HEK293 (cell line): ENCODE measurements at regions not wholly inside any gene's neighbourhood (a gene's known extent, or its start where the extent isn't known, plus 50 kb on each side); places are given as distances from the start of the nearest gene placed in this dataset.

Experiments
- CTCF ChIA-PET: fragments of 350-600 bp; formaldehyde crosslinking; extraction: SDS; loops from one replicate; lab custom pipeline; 2021; ENCODE audit warnings: antibody characterized with exemption; lab: Yijun Ruan, JAX
- POLR2A ChIA-PET: fragments of 300-600 bp; formaldehyde crosslinking; extraction: SDS; loops from one replicate; lab custom pipeline; 2020; ENCODE audit warnings: antibody characterized with exemption, inconsistent platforms; lab: Yijun Ruan, JAX
- H3K27ac ChIP-seq: fragments of 200-500 bp; sonication (Bioruptor generic); 2 replicates; pipeline ENCODE4 v1.5.1; 2014; ENCODE audit warnings: low read depth, low read length, control low read depth, inconsistent platforms; ENCODE audit errors: extremely low read depth
- H3K36me3 ChIP-seq, 2 experiments: fragments of 200-500 bp in 1 of 2; sonication (Bioruptor generic) in 1 of 2; 1 replicate in 1 of 2; 2 replicates in 1 of 2; pipeline ENCODE4 v1.5.1; 2014 to 2017; ENCODE audit warnings: inconsistent platforms in 2 of 2, low read length in 2 of 2; ENCODE audit not compliant: control insufficient read depth in 2 of 2, insufficient read depth in 1 of 2
- H3K4me1 ChIP-seq: fragments of 200-500 bp; sonication (Bioruptor generic); 2 replicates; pipeline ENCODE4 v1.5.1; 2014; ENCODE audit warnings: mild to moderate bottlenecking, low read length, inconsistent platforms; ENCODE audit not compliant: control insufficient read depth, insufficient read depth
- H3K4me3 ChIP-seq: 2 replicates; pipeline ENCODE4 v1.5.1; 2011; ENCODE audit warnings: low read depth, mild to moderate bottlenecking, control low read depth, low read length, moderate library complexity
- H3K9me3 ChIP-seq: fragments of 200-500 bp; sonication (Bioruptor generic); 2 replicates; pipeline ENCODE4 v1.5.1; 2014; ENCODE audit warnings: low read depth, low read length, inconsistent platforms; ENCODE audit not compliant: control insufficient read depth, insufficient read depth
- KLF8 ChIP-seq: fragments of 450-650 bp; formaldehyde crosslinking; IDR thresholded peaks from 2 replicates; pipeline ENCODE4 v1.5.1; 2016; ENCODE audit warnings: missing biosample characterization, missing genetic modification characterization
- KLF9 ChIP-seq: fragments of 450-650 bp; formaldehyde crosslinking; IDR thresholded peaks from 2 replicates; pipeline ENCODE4 v1.5.1; 2016; ENCODE audit warnings: missing biosample characterization, missing genetic modification characterization, low read depth
- REPIN1 ChIP-seq: fragments of 450-650 bp; formaldehyde crosslinking; IDR thresholded peaks from 2 replicates; pipeline ENCODE4 v1.5.1; 2017; ENCODE audit warnings: missing biosample characterization, missing genetic modification characterization, low read depth
- SP3 ChIP-seq: fragments of 450-650 bp; formaldehyde crosslinking; IDR thresholded peaks from 2 replicates; pipeline ENCODE4 v1.5.1; 2016; ENCODE audit warnings: missing biosample characterization, missing genetic modification characterization
- SP7 ChIP-seq: fragments of 450-650 bp; formaldehyde crosslinking; IDR thresholded peaks from 2 replicates; pipeline ENCODE4 v1.5.1; 2016; ENCODE audit warnings: missing biosample characterization, missing genetic modification characterization
- WT1 ChIP-seq: fragments of 450-650 bp; formaldehyde crosslinking; IDR thresholded peaks from 2 replicates; pipeline ENCODE4 v1.5.1; 2016; ENCODE audit warnings: missing biosample characterization, missing genetic modification characterization
- YY1 ChIP-seq: fragments of 450-650 bp; formaldehyde crosslinking; IDR thresholded peaks from 2 replicates; pipeline ENCODE4 v1.5.1; 2018; ENCODE audit warnings: missing biosample characterization, missing genetic modification characterization
- ZBTB17 ChIP-seq: fragments of 450-650 bp; formaldehyde crosslinking; IDR thresholded peaks from 2 replicates; pipeline ENCODE4 v1.5.1; 2016; ENCODE audit warnings: missing biosample characterization, missing genetic modification characterization
- ZEB2 ChIP-seq: fragments of 450-650 bp; formaldehyde crosslinking; IDR thresholded peaks from 2 replicates; pipeline ENCODE4 v1.5.1; 2016; ENCODE audit warnings: missing biosample characterization, missing genetic modification characterization
- ZFP37 ChIP-seq: fragments of 450-650 bp; formaldehyde crosslinking; IDR thresholded peaks from 2 replicates; pipeline ENCODE4 v1.5.1; 2016; ENCODE audit warnings: missing biosample characterization, missing genetic modification characterization
- ZNF10 ChIP-seq: fragments of 450-650 bp; formaldehyde crosslinking; IDR thresholded peaks from 2 replicates; pipeline ENCODE4 v1.5.1; 2017; ENCODE audit warnings: missing biosample characterization, missing genetic modification characterization
- ZNF133 ChIP-seq: fragments of 450-650 bp; formaldehyde crosslinking; IDR thresholded peaks from 2 replicates; pipeline ENCODE4 v1.5.1; 2016; ENCODE audit warnings: missing biosample characterization, missing genetic modification characterization
- ZNF138 ChIP-seq: fragments of 450-650 bp; formaldehyde crosslinking; IDR thresholded peaks from 2 replicates; pipeline ENCODE4 v1.5.1; 2016; ENCODE audit warnings: missing biosample characterization, missing genetic modification characterization, borderline replicate concordance
- ZNF223 ChIP-seq: fragments of 450-650 bp; formaldehyde crosslinking; IDR thresholded peaks from 2 replicates; pipeline ENCODE4 v1.5.1; 2016; ENCODE audit warnings: missing biosample characterization, missing genetic modification characterization
- ZNF776 ChIP-seq: fragments of 450-650 bp; formaldehyde crosslinking; IDR thresholded peaks from 2 replicates; pipeline ENCODE4 v1.5.0; 2017; ENCODE audit warnings: missing biosample characterization, missing genetic modification characterization, borderline replicate concordance
- TF ChIP-seq, protein P1 (sequence below): fragments of 450-650 bp; formaldehyde crosslinking; IDR thresholded peaks from 2 replicates; pipeline ENCODE4 v1.5.1; 2017; ENCODE audit warnings: missing biosample characterization, missing genetic modification characterization
- TF ChIP-seq, protein P2 (sequence below): fragments of 450-650 bp; formaldehyde crosslinking; IDR thresholded peaks from 2 replicates; pipeline ENCODE4 v1.5.1; 2017; ENCODE audit warnings: missing biosample characterization, missing genetic modification characterization
- TF ChIP-seq, protein P3 (sequence below): fragments of 450-650 bp; formaldehyde crosslinking; IDR thresholded peaks from 2 replicates; pipeline ENCODE4 v1.5.1; 2017; ENCODE audit warnings: missing biosample characterization, missing genetic modification characterization
- TF ChIP-seq, protein P4 (sequence below): fragments of 450-650 bp; formaldehyde crosslinking; IDR thresholded peaks from 2 replicates; pipeline ENCODE4 v1.5.1; 2016; ENCODE audit warnings: missing biosample characterization, missing genetic modification characterization
- TF ChIP-seq, protein P5 (sequence below): sonication (generic); formaldehyde crosslinking; IDR thresholded peaks from 2 replicates; pipeline ENCODE4 v1.8.1; 2022; ENCODE audit warnings: mild to moderate bottlenecking, moderate library complexity, missing genetic modification reagents

DNA sequence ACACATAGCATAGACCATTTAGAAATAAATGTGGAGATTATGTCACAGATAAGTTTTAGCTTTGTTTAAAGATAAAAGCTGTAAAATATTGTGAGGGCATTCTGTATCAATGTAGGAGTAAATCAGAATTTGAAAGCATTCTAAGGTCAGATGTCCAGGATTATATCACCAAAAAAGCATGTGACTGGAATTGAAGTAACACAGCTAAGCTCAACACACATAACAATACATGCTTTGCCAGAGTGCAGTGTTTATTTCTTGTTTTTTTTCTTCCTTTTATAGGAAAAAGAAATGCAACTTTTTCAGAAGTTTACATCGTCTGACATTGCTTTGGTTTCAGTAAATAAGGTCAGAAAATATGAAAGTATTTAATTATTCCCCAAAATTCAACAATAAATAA, 183.4 kb downstream of the HTR7 start (continued):
- TF ChIP-seq, protein P1, sequence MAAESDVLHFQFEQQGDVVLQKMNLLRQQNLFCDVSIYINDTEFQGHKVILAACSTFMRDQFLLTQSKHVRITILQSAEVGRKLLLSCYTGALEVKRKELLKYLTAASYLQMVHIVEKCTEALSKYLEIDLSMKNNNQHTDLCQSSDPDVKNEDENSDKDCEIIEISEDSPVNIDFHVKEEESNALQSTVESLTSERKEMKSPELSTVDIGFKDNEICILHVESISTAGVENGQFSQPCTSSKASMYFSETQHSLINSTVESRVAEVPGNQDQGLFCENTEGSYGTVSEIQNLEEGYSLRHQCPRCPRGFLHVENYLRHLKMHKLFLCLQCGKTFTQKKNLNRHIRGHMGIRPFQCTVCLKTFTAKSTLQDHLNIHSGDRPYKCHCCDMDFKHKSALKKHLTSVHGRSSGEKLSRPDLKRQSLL (tag by site-specific recombination), result no peak
- TF ChIP-seq ZEB2 (tag by site-specific recombination) (no peak), SP3 (tag by site-specific recombination) (no peak), REPIN1 (no peak)
- TF ChIP-seq, protein P2, sequence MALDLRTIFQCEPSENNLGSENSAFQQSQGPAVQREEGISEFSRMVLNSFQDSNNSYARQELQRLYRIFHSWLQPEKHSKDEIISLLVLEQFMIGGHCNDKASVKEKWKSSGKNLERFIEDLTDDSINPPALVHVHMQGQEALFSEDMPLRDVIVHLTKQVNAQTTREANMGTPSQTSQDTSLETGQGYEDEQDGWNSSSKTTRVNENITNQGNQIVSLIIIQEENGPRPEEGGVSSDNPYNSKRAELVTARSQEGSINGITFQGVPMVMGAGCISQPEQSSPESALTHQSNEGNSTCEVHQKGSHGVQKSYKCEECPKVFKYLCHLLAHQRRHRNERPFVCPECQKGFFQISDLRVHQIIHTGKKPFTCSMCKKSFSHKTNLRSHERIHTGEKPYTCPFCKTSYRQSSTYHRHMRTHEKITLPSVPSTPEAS (tag by site-specific recombination), result no peak

DNA sequence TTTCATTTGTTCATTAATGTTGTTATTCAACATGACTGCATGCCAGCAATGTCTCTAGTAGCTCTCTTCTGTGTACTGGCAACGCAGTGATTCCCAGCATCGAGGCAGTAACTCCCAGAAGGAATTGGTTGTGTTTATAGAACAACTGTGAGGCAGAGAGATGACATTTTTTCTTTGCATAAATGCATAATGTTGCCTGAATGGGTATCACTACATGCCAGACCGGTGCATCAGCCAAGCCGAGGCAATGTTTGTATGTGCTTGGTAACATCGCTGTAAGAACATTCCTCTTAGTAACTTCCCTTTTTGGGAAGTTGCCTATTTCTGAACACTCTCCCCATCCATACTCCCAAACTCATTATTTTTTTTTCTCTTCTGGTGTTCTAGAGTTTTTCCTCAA, 182.9 kb downstream of the HTR7 start:
- ChIA-PET CTCF (interaction anchor here (0.7 kb wide), 1 partner anchor 22 kb away, joined by 4 read pairs; no protein-coding TSS in a partner anchor), POLR2A (no interaction called here)
- TF ChIP-seq ZNF10 (no peak), KLF9 (no peak), SP7 (tag by site-specific recombination) (no peak), KLF8 (tag by site-specific recombination) (no peak), WT1 (tag by site-specific recombination) (no peak)
- Histone ChIP-seq H3K27ac (no peak overlapping the region), H3K36me3 (no peaks in the 10 kb centered on the region), H3K4me1 (no peaks in the 10 kb centered on the region), H3K9me3 (no peaks in the 10 kb centered on the region), H3K4me3 (no peak overlapping the region)

DNA sequence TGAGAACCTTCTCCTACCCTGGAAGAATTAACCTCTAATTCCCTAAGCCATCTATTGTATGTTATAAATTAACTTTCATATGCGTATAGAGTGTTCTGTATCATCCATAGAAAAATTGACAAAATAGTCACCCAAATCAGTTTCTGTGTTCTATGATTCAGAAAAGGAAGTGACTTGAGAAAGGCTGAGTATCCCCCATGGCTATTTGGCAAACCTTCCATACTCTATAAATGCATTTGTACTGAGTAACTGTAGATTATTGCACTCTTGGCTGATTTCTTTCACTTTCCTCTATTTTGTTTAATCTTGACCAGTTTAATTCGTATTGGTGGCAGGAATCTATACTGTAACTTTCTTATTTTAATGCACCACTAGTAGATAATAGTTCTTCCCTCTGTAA, 182.2 kb downstream of the HTR7 start:
- Histone ChIP-seq H3K4me3 (no peak overlapping the region), H3K9me3 (no peaks in the 10 kb centered on the region), H3K27ac (no peak overlapping the region), H3K36me3 (no peaks in the 10 kb centered on the region), H3K4me1 (no peaks in the 10 kb centered on the region)
- ChIA-PET CTCF (interaction anchor here (0.6 kb wide), 1 partner anchor 131 kb away, joined by 4 read pairs; no protein-coding TSS in a partner anchor), POLR2A (no interaction called here)
- TF ChIP-seq ZNF133 (tag by site-specific recombination), result no peak
- TF ChIP-seq ZFP37 (tag by site-specific recombination), result no peak
- TF ChIP-seq, protein P3, sequence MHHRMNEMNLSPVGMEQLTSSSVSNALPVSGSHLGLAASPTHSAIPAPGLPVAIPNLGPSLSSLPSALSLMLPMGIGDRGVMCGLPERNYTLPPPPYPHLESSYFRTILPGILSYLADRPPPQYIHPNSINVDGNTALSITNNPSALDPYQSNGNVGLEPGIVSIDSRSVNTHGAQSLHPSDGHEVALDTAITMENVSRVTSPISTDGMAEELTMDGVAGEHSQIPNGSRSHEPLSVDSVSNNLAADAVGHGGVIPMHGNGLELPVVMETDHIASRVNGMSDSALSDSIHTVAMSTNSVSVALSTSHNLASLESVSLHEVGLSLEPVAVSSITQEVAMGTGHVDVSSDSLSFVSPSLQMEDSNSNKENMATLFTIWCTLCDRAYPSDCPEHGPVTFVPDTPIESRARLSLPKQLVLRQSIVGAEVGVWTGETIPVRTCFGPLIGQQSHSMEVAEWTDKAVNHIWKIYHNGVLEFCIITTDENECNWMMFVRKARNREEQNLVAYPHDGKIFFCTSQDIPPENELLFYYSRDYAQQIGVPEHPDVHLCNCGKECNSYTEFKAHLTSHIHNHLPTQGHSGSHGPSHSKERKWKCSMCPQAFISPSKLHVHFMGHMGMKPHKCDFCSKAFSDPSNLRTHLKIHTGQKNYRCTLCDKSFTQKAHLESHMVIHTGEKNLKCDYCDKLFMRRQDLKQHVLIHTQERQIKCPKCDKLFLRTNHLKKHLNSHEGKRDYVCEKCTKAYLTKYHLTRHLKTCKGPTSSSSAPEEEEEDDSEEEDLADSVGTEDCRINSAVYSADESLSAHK (tag by site-specific recombination), result no peak
- TF ChIP-seq, protein P4, sequence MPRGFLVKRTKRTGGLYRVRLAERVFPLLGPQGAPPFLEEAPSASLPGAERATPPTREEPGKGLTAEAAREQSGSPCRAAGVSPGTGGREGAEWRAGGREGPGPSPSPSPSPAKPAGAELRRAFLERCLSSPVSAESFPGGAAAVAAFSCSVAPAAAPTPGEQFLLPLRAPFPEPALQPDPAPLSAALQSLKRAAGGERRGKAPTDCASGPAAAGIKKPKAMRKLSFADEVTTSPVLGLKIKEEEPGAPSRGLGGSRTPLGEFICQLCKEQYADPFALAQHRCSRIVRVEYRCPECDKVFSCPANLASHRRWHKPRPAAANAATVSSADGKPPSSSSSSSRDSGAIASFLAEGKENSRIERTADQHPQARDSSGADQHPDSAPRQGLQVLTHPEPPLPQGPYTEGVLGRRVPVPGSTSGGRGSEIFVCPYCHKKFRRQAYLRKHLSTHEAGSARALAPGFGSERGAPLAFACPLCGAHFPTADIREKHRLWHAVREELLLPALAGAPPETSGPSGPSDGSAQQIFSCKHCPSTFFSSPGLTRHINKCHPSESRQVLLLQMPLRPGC, result no peak
- TF ChIP-seq YY1 (tag by site-specific recombination), result no peak
- TF ChIP-seq ZNF776, result no peak
- no peak for TF ChIP-seq ZNF138 (tag by site-specific recombination)
- no peak for TF ChIP-seq ZBTB17 (tag by site-specific recombination)
- TF ChIP-seq ZNF223 (tag by site-specific recombination), result no peak
- TF ChIP-seq, protein P5, sequence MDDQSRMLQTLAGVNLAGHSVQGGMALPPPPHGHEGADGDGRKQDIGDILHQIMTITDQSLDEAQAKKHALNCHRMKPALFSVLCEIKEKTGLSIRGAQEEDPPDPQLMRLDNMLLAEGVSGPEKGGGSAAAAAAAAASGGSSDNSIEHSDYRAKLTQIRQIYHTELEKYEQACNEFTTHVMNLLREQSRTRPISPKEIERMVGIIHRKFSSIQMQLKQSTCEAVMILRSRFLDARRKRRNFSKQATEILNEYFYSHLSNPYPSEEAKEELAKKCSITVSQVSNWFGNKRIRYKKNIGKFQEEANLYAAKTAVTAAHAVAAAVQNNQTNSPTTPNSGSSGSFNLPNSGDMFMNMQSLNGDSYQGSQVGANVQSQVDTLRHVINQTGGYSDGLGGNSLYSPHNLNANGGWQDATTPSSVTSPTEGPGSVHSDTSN (CRISPR knock-in tag), result no peak
